BLaER1 (cell line): ENCODE measurements at regions not wholly inside any gene's neighbourhood (a gene's known extent, or its start where the extent isn't known, plus 50 kb on each side); places are given as distances from the start of the nearest gene placed in this dataset.

Source experiments
- H3K27ac ChIP-seq: shearing (Covaris generic); formaldehyde crosslinking; 2 replicates; pipeline ENCODE4 v1.8.1; 2022
- H3K27me3 ChIP-seq: shearing (Covaris generic); formaldehyde crosslinking; 2 replicates; pipeline ENCODE4 v1.8.1; 2022
- H3K36me3 ChIP-seq: shearing (Covaris generic); formaldehyde crosslinking; 2 replicates; pipeline ENCODE4 v1.8.1; 2022
- H3K4me1 ChIP-seq: shearing (Covaris generic); formaldehyde crosslinking; 2 replicates; pipeline ENCODE4 v1.8.1; 2022
- H3K4me2 ChIP-seq: shearing (Covaris generic); formaldehyde crosslinking; 2 replicates; pipeline ENCODE4 v1.8.1; 2022
- H3K4me3 ChIP-seq: shearing (Covaris generic); formaldehyde crosslinking; 2 replicates; pipeline ENCODE4 v1.8.1; 2022
- H3K9ac ChIP-seq: shearing (Covaris generic); formaldehyde crosslinking; 2 replicates; pipeline ENCODE4 v1.8.1; 2022
- H3K9me3 ChIP-seq: shearing (Covaris generic); formaldehyde crosslinking; 2 replicates; pipeline ENCODE4 v1.8.1; 2022
- H4K20me1 ChIP-seq: shearing (Covaris generic); formaldehyde crosslinking; 2 replicates; pipeline ENCODE4 v1.8.1; 2022
- Cebpa-rat ChIP-seq: shearing (Covaris generic); IDR thresholded peaks from 2 replicates; pipeline ENCODE4 v1.8.1; 2022

DNA sequence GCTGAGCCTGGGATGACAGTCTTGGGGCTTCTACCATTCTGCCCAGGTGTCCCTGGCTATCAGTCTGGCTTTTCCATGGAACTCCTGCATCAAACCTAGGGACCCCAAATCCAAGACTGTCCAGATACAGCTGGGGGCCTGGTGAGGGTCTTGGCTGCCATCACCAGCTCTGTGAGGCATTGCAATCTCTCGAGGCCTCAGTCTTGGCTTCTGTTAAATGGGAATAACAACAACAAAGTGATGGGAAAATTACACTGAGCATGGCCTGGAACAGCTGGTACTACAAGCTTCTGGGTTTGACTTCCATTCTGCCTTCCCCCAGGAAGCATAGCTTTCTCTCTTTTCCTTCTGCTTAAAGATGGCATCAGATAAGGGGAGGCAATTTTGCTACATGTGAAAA, 50.0 kb upstream of the LCTL start:
- H3K4me2 ChIP-seq: peak overlapping the region; percentile 67; the same call in 1 of the 2 replicates
- no peaks in the 10 kb centered on the region for H3K36me3 ChIP-seq
- no peak for TF ChIP-seq Cebpa-rat
- no peak overlapping the region for H3K9ac ChIP-seq
- H3K4me3 ChIP-seq: no peak overlapping the region
- H4K20me1 ChIP-seq: no peaks in the 10 kb centered on the region
- H3K9me3 ChIP-seq: no peaks in the 10 kb centered on the region
- H3K27ac ChIP-seq: no peak overlapping the region
- H3K27me3 ChIP-seq: peaks cover 6% of the 10 kb centered on the region
- H3K4me1 ChIP-seq: peaks cover 61% of the 10 kb centered on the region

DNA sequence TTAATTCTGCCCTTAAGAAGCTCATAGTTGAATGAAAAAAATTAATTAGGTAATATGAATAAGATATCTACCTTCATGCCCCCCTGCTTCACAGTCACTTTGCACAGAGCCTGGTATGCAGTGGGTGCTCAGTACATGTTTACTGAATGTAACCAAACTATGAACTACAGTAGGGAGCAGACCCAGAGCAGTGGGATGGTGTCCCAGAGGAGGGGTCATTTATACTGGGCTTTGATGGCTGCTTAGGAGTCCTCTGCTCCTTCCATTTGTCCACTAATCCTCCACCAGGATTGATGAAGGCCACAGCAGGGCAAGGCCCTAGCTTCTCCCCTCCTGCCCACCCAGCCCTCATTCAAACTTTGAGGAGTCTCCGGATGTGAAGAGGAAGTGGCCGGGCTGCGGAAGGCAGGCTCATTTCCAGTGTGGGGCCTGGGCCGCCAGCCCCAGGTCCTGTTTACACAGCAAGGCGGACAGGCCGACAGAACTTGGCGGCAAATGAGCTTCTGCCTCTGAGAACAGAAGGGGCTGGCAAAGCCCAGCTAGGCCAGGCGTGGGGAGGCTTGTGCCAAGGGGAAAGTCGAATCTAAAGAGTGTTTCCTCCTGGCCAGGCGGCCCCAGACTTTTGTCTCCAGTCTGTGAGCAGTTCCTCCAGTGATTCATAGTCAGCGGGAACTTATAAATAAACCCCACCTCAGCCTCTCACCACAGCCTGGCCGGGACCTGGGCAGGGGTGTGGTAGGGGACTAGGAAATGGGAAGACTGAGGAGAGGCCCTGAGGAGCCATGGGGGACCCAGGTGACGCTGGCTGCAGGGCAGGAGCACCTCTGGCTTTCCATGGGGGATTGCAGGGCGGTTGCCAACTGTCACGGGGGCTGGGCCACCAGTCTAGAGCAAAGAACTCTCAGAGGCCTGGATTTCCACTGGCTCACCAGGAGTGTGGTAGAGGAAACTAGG, 51.6 kb upstream of the LCTL start:
- H3K4me1 ChIP-seq: peaks cover 61% of the 10 kb centered on the region
- H3K36me3 ChIP-seq: no peaks in the 10 kb centered on the region
- H3K27ac ChIP-seq: peak overlapping the region; percentile 83
- peaks cover 22% of the 10 kb centered on the region for H3K27me3 ChIP-seq
- peak overlapping the region; percentile 71 for H3K9ac ChIP-seq
- peak overlapping the region; percentile 83 for H3K4me2 ChIP-seq
- H4K20me1 ChIP-seq: no peaks in the 10 kb centered on the region
- no peaks in the 10 kb centered on the region for H3K9me3 ChIP-seq
- H3K4me3 ChIP-seq: no peak overlapping the region
- TF ChIP-seq Cebpa-rat: no peak

DNA sequence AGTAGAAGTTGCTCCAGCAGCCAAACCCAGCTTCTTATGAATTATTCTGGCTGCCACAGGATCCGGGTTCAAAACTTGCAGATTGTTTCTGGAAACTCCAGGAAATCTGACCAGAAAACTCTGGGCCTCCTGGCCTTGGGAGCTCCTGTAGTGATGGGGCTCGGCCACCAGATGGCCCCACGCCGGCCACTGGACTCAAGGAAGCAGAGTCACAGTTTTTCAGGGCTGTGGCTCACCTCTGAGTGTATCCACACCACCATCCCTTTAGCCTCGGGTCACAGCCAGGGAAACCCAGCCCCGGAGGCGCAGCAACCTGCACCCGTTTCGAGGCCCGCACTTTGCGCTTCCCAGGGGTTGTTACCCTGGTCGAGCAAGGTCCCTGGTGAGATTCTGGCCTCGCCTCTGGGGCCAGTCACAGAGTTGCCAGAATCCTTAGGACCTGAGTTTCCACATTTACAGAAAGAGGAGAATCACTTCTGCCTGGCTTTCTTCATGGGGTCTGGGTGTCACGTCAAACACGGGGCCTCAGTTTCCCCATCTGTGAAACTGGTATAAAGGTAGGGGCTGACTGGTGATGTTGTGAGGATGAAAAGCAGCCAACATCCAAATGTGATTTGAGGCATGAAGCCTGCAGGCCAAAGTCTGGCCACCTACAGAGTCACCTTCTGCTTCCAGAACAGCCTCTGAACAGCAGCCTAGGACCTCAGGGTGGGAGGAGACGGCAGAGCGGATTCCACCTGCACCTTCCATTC, 53.5 kb upstream of the LCTL start:
- no peaks in the 10 kb centered on the region for H4K20me1 ChIP-seq
- peaks cover 37% of the 10 kb centered on the region for H3K27me3 ChIP-seq
- no peak overlapping the region for H3K27ac ChIP-seq
- H3K4me3 ChIP-seq: no peak overlapping the region
- H3K9ac ChIP-seq: no peak overlapping the region
- H3K4me2 ChIP-seq: no peak overlapping the region
- H3K4me1 ChIP-seq: peaks cover 44% of the 10 kb centered on the region
- no peaks in the 10 kb centered on the region for H3K36me3 ChIP-seq
- H3K9me3 ChIP-seq: no peaks in the 10 kb centered on the region
- TF ChIP-seq Cebpa-rat: no peak

DNA sequence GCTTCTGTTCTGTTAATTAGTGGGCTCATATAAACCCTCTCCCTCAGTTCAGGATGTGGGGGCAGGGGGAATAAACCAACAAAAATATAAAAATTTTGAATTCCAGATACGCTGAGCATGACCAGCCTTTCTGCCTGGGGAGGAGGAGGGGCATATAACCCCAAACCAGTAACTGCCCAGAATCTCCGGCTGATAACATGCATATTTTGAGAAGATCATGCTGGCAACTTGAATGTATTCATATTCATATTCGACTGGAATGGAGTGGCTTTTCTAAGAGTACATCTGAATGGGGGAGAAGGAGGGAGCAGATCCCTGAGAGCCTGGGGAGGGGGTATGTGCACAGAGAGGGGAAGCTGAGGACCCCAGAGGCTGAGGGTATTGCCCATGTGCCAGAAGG, 54.5 kb upstream of the LCTL start:
- Histone ChIP-seq H4K20me1 (no peaks in the 10 kb centered on the region), H3K9ac (no peak overlapping the region), H3K4me2 (no peak overlapping the region)

DNA sequence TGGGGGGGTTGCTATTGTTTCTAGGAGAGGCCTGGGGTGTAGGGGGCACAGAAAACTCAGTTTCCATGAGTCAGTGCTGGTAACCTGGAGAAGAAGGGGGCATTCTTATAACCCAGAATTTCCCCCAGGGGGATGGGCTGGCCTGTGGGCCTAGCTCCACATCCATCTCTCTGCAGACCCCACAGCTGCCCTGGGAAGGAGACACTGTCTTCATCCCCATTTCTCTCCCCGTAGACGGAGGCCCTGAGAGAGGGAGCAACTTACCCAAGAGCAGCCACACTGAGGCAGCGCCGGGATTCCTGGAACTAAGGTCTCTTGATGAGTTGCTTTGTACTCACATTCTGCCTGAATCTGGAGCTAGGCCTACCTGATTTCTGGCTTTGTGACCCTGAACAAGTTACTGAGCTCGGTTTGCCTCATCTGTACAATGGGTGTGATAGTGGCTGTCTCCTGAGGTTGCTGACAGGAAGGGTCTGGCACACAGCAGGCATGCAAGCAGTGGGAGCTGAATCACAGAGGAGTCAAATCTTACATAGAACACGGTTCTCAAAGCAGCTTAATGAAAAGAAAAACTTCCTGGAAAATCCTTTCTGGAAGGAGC, 55.0 kb upstream of the LCTL start:
- Histone ChIP-seq H3K4me2 (no peak overlapping the region), H4K20me1 (no peaks in the 10 kb centered on the region), H3K36me3 (no peaks in the 10 kb centered on the region), H3K27me3 (peaks cover 37% of the 10 kb centered on the region), H3K4me3 (no peak overlapping the region), H3K9me3 (no peaks in the 10 kb centered on the region), H3K4me1 (peaks cover 28% of the 10 kb centered on the region), H3K27ac (no peak overlapping the region), H3K9ac (no peak overlapping the region)
- TF ChIP-seq Cebpa-rat: no peak

More for the DNA sequence above, 54.5 kb upstream of the LCTL start:
- Histone ChIP-seq H3K36me3 (no peaks in the 10 kb centered on the region), H3K9me3 (no peaks in the 10 kb centered on the region), H3K27ac (no peak overlapping the region), H3K4me1 (peaks cover 33% of the 10 kb centered on the region), H3K27me3 (peaks cover 37% of the 10 kb centered on the region), H3K4me3 (no peak overlapping the region)
- no peak for TF ChIP-seq Cebpa-rat

DNA sequence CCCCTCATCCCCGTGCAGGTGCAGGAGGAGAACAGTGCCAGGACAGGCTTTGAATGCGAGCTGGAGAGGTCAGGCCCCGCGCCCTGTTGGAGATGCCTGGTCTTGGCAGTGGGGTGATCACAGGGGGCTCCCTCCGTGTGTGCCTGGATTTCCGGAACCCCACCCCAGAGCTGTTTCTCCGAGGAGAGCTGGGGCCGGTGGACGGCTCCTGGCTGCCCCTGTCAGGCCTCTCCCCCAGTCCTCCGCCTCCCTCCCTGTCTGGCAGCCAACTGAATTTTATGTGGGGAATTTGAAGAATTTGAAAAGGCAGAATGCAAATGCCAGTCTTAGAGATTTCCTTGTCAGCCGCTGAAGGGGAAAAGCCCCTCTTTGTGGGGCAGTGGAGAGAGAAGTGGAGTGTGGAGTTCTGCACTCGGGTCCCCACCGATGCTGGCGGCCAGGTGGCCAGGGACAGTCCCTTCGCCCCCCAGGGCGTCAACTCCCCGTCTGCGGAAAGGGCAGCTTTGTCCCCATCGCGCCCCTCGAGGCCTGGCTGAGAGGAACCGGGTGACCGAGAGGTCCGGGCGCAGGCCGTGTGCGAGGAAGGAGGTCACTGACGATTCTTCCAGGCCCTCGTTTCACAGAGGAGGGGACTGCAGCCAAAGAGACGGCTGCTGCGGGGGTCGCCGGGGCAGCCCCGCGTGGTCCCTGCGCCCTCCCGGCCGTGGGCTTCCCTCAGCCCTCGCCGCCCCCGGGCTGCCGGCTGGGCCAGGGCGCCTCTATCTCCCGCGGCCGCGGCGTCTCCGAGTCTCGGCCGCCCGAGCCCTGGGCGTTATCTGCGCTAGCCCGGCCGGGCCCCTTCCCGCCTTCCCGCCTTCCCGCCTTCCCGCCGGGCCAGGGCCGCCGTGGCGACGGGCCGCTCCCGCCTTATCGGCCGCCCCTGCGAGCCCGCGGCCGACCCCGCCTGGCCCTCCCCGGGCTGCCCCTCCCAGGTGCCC, 56.0 kb upstream of the LCTL start:
- no peak overlapping the region for H3K4me2 ChIP-seq
- H3K4me3 ChIP-seq: no peak overlapping the region
- peaks cover 19% of the 10 kb centered on the region for H3K4me1 ChIP-seq

DNA sequence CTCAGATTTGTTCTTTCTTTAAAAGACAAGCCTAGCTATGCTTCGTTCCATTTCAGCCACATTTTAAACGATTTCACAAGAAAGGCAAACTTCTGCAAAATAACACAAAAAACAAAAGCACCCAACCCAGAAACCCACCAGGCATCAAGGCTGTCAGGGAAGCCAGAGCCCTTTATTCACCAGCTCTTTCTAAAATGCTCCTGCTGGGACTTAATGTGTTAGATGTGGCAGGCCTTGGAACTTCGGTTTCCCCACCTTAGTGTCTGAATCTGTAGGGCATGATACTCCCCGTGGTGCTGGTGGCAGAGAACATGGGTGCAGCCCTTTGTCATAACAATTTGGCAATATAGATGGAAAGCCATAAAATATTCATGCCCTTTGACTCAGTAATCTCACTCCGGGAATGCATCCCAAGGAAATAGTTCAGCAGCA, 56.8 kb upstream of the LCTL start:
- H3K4me1 ChIP-seq: peaks cover 11% of the 10 kb centered on the region
- no peak overlapping the region for H3K27ac ChIP-seq
- no peaks in the 10 kb centered on the region for H3K9me3 ChIP-seq
- no peaks in the 10 kb centered on the region for H4K20me1 ChIP-seq
- no peaks in the 10 kb centered on the region for H3K36me3 ChIP-seq
- H3K9ac ChIP-seq: no peak overlapping the region
- H3K27me3 ChIP-seq: peaks cover 37% of the 10 kb centered on the region
- no peak overlapping the region for H3K4me2 ChIP-seq
- TF ChIP-seq Cebpa-rat: no peak
- no peak overlapping the region for H3K4me3 ChIP-seq

More for the DNA sequence above, 56.0 kb upstream of the LCTL start:
- no peak overlapping the region for H3K9ac ChIP-seq
- H4K20me1 ChIP-seq: no peaks in the 10 kb centered on the region
- no peaks in the 10 kb centered on the region for H3K36me3 ChIP-seq
- peaks cover 37% of the 10 kb centered on the region for H3K27me3 ChIP-seq
- H3K27ac ChIP-seq: no peak overlapping the region
- H3K9me3 ChIP-seq: no peaks in the 10 kb centered on the region
- no peak for TF ChIP-seq Cebpa-rat

DNA sequence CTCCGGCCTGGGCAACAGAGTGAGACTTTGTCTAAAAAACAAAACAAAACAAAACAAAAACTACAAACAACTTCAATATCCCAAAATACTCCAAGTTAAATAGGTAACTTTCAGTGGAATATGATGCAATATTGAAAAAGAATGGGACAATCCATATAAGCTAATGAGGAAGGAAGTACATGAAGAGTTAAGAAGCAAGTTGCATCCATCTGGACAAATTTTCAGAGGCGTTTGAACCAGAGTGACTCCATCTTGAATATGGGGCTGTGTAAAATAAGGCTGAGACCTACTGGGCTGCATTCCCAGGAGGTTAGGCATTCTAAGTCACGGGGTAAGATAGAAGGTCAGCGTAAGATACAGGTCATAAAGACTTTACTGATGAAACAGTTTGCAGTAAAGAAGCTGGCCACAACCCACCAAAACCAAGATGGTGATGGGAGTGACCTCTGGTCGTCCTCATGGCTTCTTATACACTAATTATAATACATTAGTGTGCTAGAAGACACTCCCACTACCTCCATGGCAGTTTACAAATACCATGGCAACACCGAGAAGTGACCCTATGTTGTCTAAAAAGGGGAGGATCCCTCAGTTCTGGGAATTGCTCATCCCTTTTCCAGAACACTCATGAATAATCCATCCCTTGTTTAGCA, 58.1 kb upstream of the LCTL start:
- H3K4me1 ChIP-seq: no peaks in the 10 kb centered on the region

More for the DNA sequence above, 58.1 kb upstream of the LCTL start:
- no peak overlapping the region for H3K9ac ChIP-seq
- no peak overlapping the region for H3K27ac ChIP-seq
- H3K4me3 ChIP-seq: no peak overlapping the region
- peaks cover 37% of the 10 kb centered on the region for H3K27me3 ChIP-seq
- H3K9me3 ChIP-seq: no peaks in the 10 kb centered on the region
- no peak overlapping the region for H3K4me2 ChIP-seq
- H4K20me1 ChIP-seq: no peaks in the 10 kb centered on the region
- no peak for TF ChIP-seq Cebpa-rat
- H3K36me3 ChIP-seq: no peaks in the 10 kb centered on the region
